LNCAP (cell line): ENCODE measurements at regions not wholly inside any gene's neighbourhood (a gene's known extent, or its start where the extent isn't known, plus 50 kb on each side); places are given as distances from the start of the nearest gene placed in this dataset.

ENCODE experiments used
- CTCF ChIP-seq: fragments of 450-650 bp; IDR thresholded peaks from 2 replicates; pipeline ENCODE4 v1.5.1; 2017; ENCODE audit warnings: mild to moderate bottlenecking

DNA sequence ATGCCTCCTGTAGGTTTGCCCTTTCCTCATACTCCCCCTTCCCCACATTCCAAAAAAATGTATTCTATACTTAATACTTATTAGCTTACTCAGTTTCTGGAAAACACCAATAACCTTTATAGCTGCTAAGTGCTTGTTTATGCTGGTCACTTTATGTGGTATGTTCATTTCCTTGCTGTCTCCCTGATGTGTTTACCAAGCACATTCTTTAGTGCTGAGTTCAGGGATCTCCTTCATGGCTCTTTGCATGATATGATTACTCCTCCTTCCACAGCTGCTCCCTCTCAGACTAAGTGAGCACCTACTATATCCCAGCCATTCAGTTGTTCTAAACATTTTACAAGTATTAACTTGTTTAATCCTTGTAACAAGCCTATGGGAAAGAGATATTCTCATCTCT lies 698.3 kb upstream of the FANCL start:
- TF ChIP-seq CTCF: no peak

- TF ChIP-seq CTCF: no peak
Observed at GRCh38 chr2:58938988-58939387, 697.9 kb upstream of the FANCL start.

DNA sequence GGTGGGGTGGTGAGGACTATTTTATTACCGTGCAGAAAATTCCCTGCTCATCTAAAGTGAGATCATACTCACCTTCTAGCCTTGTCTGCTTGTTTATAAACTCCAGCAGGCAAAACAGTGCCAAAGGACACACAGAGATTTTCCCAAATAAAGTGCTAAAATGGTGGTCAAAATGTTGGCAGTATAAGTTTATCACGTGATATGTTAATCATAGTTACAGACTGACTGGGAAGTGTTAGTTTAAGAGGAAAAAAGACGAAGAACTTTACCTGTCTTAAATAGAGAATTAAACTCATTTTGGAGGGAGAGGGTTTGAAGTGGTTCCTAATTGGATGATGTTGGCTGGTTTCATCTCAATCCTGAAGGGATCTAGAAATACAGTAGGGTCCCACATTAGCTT lies 691.7 kb upstream of the FANCL start:
- TF ChIP-seq CTCF: no peak

DNA sequence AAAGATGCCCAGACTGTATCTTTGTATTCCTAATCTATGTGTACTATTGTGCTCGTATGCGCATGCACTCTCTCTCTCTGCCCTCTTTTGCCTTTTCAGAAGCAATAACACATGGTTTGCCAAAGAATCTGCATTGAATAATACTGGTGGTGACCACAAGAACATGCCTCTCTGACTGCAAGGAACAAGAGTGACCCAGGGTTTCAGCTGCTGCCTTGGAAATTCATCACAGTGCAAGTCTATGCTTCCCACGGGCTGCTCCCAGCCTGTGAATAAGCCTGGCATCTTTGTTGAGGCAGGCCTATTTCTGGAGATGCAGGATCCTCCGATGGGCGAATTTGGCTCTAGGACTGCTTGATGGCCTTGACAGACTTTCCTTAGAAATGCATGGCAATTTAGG lies 689.4 kb upstream of the FANCL start:
- TF ChIP-seq CTCF: no peak

DNA sequence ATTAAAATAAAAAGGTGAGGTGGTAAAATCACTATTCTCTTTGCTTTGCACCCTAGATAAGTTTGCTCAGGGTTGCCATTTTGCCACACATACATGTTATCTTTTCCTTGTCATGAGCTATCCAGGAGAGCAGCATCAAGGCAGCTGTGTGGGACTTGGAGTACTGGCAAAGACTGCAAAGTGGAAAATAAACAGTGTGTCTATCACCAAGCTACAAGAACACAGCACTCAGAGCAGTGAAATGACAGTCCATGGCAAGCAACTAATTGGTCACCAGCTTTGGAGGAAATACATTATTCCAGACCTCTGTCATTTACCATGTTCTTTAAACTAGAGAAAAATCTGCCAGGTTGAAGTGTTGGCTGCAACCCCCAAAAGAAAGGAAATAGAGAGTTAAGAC lies 687.8 kb upstream of the FANCL start:
- TF ChIP-seq CTCF: no peak

DNA sequence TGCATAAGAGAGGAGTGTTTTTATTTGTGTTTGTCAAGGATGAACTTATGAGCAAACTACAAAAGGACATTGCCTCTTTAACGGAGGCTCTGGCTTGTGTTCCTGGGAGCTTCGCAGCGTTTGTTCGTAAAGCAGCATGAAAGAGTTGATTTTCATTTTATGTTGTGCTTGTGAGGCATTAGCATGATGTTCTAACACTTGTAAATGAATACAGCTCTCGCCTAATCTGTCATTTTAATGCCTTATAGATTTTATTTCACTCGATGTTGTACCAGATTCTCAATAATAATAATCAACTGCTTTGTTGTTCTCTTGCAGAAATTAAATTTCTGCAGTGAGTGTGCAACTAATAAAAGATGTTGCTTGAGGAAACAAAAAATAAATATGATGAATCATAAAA lies 687.3 kb upstream of the FANCL start:
- TF ChIP-seq CTCF: no peak

DNA sequence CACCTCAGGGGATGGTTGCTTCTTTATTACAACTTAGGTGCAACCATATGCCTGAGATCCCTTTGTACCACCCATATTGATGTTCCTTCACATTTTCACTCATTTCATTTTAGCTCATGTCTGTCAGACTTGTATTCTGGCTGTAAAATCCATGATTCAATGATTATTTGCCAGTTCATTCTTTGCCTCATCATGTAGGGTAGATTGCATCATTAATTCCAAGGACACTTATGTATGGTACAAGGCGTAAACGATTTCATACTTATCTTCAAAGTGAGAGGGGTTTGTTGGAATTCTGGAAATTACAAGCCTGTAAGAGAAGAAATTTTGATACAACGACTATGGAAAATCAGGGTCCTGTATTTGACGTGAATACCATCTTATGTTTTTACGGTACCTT lies 685.0 kb upstream of the FANCL start:
- TF ChIP-seq CTCF: no peak

DNA sequence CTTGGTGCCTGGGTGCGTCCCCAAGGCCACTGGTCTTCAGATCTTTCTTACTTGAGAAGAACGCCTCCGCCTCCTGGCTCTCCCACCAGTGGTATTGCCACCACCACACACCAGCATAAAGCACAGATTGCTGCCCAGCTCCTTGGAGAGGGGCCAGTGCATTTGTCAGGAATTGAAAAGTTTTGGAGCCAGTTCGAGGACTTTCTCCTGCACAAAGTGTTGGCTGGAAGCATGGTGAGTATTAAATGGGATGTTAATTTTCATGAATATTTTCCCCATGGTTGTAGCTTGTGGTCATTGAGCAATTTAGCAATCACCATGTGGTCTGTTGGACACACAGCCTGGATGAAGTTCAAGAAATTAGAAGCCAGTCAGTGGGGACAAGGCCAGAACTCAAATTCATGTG lies 684.6 kb upstream of the FANCL start:
- TF ChIP-seq CTCF: no peak
